ENCODE measurements at regions not wholly inside any gene's neighbourhood (a gene's known extent, or its start where the extent isn't known, plus 50 kb on each side); places are given as distances from the start of the nearest gene placed in this dataset.
A peak's percentile ranks its signal among the peaks of the same experiment; 100 is the strongest.

DNA sequence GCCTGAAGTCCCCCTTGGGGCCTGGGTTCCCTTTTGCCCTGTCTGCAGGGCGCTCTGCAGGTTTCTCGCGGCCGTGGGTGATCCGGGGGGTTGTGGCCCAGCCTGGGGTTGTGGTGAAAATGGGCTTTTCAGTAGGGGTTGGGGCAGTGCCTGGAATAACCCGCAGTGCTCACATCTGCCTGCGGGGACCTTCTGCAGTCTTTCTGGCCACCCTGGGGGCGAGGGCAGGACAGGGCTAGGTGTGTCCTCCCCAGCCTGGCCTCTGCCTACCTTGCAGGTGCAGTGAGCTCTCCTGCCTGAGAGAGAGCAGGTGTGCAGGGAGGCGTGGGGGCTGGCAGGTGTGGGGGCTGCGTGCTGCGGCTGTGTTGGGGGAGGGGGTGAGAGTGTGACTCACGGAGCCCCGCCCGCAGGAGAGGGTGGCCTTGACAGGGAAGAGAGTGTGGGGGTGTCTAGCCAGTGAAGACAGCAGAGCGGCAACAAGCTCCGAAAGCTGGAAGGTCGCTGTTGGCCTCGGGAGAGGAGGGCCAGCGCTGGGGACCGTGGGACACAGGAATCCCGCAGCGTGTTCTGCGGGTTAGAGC is 131.4 kb downstream of the MRPL36 start:
- Histone ChIP-seq H3K36me3 (replicated peaks; ENCODE audit: insufficient read depth, low read depth) (no peaks in the 10 kb centered on the region), H2AFZ (no peak overlapping the region), H3K27me3 (peaks cover 32% of the 10 kb centered on the region), H3K9me3 (ENCODE audit: low read depth) (no peaks in the 10 kb centered on the region), H3K4me1 (ENCODE audit: insufficient read depth) (peaks cover 5% of the 10 kb centered on the region), H3K27ac (no peak overlapping the region), H4K20me1 (ENCODE audit: insufficient read depth, poor library complexity, severe bottlenecking) (no peaks in the 10 kb centered on the region), H3K79me2 (no peaks in the 10 kb centered on the region), H3K9me2 (replicated peaks; ENCODE audit: insufficient read depth) (no peaks in the 10 kb centered on the region), H3K4me3 (no peak overlapping the region), H3K4me2 (peak overlapping the region; percentile 87)
- DNase-seq (ENCODE audit: low spot score) = peak; percentile 64
- TF ChIP-seq EZH2phosphoT487 (IDR thresholded peaks at IDR 0.05; ENCODE audit: low read depth, severe bottlenecking, unreplicated experiment) = no peak
- peak; percentile 20 for TF ChIP-seq EZH2 (IDR thresholded peaks at IDR 0.05; ENCODE audit: borderline replicate concordance)
- 33% methylated on average over 19 of the region's 23 CpGs for WGBS (ENCODE audit: low lambda C conversion rate, missing lambda C conversion rate)

DNA sequence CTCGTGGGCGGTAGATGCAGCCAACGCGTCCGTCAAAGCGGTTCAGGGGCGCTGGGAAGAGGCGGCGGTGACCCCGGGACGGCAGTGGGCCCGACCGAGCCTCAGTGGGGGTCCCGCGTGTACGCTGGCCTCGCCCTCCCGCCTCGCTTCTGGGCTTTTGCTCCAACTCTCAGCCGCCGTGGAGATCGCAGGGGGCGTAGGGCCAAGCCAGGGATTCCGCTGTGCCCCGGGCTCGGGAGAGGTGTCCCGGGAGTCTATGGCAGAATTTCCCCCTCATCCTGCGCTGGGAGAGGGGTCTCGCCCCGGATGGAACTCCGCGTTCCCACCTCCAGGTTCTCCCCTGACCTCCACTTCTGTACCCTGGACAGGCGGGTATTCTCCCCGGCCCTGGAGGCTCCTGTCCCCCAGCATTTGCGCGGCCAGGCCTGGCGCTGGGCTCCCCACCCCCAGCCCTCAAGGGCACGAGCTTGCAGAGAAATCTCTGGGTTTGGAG is 131.9 kb downstream of the MRPL36 start:
- TF ChIP-seq, protein P1, sequence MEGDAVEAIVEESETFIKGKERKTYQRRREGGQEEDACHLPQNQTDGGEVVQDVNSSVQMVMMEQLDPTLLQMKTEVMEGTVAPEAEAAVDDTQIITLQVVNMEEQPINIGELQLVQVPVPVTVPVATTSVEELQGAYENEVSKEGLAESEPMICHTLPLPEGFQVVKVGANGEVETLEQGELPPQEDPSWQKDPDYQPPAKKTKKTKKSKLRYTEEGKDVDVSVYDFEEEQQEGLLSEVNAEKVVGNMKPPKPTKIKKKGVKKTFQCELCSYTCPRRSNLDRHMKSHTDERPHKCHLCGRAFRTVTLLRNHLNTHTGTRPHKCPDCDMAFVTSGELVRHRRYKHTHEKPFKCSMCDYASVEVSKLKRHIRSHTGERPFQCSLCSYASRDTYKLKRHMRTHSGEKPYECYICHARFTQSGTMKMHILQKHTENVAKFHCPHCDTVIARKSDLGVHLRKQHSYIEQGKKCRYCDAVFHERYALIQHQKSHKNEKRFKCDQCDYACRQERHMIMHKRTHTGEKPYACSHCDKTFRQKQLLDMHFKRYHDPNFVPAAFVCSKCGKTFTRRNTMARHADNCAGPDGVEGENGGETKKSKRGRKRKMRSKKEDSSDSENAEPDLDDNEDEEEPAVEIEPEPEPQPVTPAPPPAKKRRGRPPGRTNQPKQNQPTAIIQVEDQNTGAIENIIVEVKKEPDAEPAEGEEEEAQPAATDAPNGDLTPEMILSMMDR (IDR thresholded peaks at IDR 0.05; ENCODE audit: poor library complexity) = no peak
- peak; percentile 50 for TF ChIP-seq EZH2 (IDR thresholded peaks at IDR 0.05; ENCODE audit: borderline replicate concordance)
- TF ChIP-seq EZH2phosphoT487 (IDR thresholded peaks at IDR 0.05; ENCODE audit: low read depth, severe bottlenecking, unreplicated experiment) = no peak
- H3K27ac ChIP-seq = no peak overlapping the region
- peak overlapping the region; percentile 87 for H3K4me2 ChIP-seq
- WGBS (ENCODE audit: low lambda C conversion rate, missing lambda C conversion rate) = 8% methylated on average over 24 of the region's 38 CpGs
- no peak for DNase-seq (ENCODE audit: low spot score)
- no peaks in the 10 kb centered on the region for H3K9me3 ChIP-seq (ENCODE audit: low read depth)
- H2AFZ ChIP-seq = no peak overlapping the region
- H3K79me2 ChIP-seq = no peaks in the 10 kb centered on the region
- no peak overlapping the region for H3K4me3 ChIP-seq
- no peaks in the 10 kb centered on the region for H3K36me3 ChIP-seq (replicated peaks; ENCODE audit: insufficient read depth, low read depth)
- no peaks in the 10 kb centered on the region for H4K20me1 ChIP-seq (ENCODE audit: insufficient read depth, poor library complexity, severe bottlenecking)
- no peaks in the 10 kb centered on the region for H3K9me2 ChIP-seq (replicated peaks; ENCODE audit: insufficient read depth)
- H3K27me3 ChIP-seq = peaks cover 32% of the 10 kb centered on the region
- peaks cover 5% of the 10 kb centered on the region for H3K4me1 ChIP-seq (ENCODE audit: insufficient read depth)

DNA sequence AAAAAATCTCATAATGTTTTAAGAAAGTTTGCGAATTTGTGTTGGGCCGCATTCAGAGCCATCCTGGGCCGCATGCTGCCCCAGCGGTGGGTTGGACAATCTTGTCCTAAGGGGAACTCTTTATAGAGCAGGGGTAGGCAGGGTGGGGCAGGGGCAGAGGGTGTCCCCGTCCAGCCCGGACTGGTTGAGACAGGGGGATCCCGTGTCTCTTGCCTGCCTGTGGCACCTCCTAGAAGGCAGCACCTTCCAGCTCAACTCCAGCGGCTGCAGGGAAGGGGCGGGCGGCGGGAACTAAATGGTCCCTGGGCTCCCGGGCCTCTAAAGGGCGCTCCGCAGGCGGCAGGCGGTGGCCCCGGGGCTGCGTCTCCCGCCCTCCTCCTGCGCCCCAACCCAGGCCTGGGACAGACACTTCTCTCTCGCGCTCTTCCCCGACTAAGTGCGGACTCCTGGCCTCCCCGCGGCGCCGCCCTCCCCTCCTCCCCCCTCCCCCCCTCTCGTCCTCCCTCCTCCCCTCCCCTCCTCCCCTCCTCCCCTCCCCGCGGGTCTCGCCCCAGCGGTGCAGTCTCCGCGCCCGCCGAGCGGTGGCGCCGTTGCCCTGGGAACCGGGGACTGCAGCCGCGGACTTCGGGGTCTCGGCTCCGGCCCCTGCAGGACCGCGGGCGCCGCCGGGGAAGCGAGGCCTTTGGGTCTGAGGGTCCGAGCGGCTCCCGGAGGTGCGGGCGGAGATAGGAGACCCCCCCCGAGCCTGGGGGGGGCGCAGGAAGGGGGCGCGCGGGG is 132.6 kb downstream of the MRPL36 start:
- 9% methylated on average over 31 of the region's 62 CpGs for WGBS (ENCODE audit: low lambda C conversion rate, missing lambda C conversion rate)
- no peak overlapping the region for H3K27ac ChIP-seq

More for the DNA sequence above, 132.6 kb downstream of the MRPL36 start:
- Histone ChIP-seq H3K36me3 (replicated peaks; ENCODE audit: insufficient read depth, low read depth) (no peaks in the 10 kb centered on the region), H4K20me1 (ENCODE audit: insufficient read depth, poor library complexity, severe bottlenecking) (no peaks in the 10 kb centered on the region), H3K79me2 (no peaks in the 10 kb centered on the region), H3K4me1 (ENCODE audit: insufficient read depth) (peaks cover 5% of the 10 kb centered on the region), H3K9me2 (replicated peaks; ENCODE audit: insufficient read depth) (no peaks in the 10 kb centered on the region), H3K4me3 (no peak overlapping the region), H2AFZ (no peak overlapping the region), H3K4me2 (peak overlapping the region; percentile 87), H3K27me3 (peaks cover 32% of the 10 kb centered on the region), H3K9me3 (ENCODE audit: low read depth) (no peaks in the 10 kb centered on the region)
- TF ChIP-seq, protein P1 (IDR thresholded peaks at IDR 0.05; ENCODE audit: poor library complexity) = peak; percentile 66
- TF ChIP-seq EZH2 (IDR thresholded peaks at IDR 0.05; ENCODE audit: borderline replicate concordance) (no peak), EZH2phosphoT487 (IDR thresholded peaks at IDR 0.05; ENCODE audit: low read depth, severe bottlenecking, unreplicated experiment) (no peak)
- DNase-seq (ENCODE audit: low spot score) = peak; percentile 82
